ENCODE measurements at regions not wholly inside any gene's neighbourhood (a gene's known extent, or its start where the extent isn't known, plus 50 kb on each side); places are given as distances from the start of the nearest gene placed in this dataset.
A peak's percentile ranks its signal among the peaks of the same experiment; 100 is the strongest.

DNA sequence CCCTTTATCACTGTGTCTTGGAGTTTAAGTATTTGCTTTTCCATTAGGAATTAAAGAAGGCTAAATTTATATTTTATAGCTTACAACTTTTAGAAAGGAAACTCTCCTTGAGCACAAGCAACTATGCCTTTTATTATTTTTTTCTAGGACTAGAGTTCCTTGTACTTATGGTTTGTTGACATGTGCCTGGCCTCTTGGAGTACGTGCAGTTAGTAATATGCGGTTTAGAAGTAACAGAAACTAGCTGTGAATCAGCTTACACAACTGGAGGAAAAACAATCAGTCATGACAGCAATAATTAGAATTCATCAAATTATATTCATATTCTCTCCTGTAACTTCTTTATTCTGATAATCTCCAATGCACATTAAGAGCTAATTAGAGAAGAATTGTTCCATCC lies 428.7 kb downstream of the AEBP2 start:
- DNase-seq (ENCODE audit: low read depth in 2 of 2) = no peak

GRCh38 chr12:19869413-19869812 lies 430.1 kb downstream of the AEBP2 start:
- DNase-seq (ENCODE audit: low read depth in 2 of 2) = peak in 1 of 2 donors; percentile 7

DNA sequence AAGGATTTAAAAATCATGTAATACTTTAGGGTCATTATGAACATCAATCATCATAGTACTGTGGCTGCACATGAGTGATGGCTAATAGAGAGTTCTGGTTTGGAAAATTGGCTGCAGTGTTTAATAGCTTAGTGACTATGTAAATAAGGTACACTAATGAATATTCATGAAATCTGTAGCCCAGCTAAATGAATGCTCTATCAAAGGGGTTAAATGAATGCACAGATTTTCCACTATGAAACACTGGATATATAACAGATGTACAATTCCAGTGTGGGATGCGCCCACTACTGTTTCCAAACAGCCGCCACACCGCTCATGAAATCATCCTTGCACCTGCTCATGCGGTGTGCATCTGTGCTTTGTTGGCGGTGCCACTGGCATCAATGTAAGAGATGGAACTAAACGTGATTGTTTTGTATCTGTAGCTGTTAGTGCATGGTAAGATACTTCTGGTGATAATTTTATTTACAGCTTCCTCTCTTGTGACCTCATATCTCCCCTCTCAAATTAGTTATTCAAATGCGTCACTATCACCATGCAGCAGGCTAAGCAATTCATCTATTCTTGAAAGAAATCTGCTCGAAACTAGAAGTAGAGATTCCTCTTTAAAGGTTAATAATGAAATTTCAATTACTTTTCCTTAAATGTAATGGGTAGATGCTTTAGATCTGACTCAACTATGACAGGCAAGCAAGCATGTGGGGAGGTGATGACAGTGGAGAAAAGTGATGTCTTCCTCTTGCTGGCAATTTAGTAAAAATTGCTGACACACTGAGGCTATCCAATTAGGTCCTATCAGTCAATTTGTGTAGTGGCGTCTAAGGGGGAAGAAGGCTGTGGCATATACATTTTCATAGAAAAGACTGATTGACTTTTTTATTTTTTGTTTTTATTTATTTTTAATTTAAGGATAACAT lies 433.6 kb downstream of the AEBP2 start:
- no peak for DNase-seq (ENCODE audit: low read depth in 2 of 2)

- DNase-seq (ENCODE audit: low read depth in 2 of 2) = no peak
These were observed 440.8 kb downstream of the AEBP2 start for GRCh38 chr12:19880076-19880475.

- no peak for DNase-seq (ENCODE audit: low read depth in 2 of 2)
These were observed 441.4 kb downstream of the AEBP2 start for GRCh38 chr12:19880721-19881120.

DNA sequence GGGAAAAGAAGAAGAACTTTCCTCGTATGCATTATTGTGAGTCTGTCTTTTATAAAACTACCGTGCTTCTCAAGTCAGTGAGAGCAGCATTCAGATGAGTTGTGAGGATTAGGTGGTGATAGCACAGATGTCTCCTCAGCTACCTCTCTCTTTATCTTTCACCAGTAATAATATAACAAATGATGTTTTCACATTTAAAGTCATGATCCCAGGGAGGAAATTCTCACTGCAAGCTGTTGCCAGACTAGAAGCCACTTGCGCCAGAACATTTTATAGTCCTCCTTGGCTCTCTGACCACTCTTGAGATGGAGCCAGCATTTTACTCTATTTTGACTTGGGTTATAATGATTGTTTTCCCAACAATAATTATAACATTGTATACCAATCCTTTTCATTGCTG lies 443.1 kb downstream of the AEBP2 start:
- DNase-seq (ENCODE audit: low read depth in 2 of 2) = no peak

DNA sequence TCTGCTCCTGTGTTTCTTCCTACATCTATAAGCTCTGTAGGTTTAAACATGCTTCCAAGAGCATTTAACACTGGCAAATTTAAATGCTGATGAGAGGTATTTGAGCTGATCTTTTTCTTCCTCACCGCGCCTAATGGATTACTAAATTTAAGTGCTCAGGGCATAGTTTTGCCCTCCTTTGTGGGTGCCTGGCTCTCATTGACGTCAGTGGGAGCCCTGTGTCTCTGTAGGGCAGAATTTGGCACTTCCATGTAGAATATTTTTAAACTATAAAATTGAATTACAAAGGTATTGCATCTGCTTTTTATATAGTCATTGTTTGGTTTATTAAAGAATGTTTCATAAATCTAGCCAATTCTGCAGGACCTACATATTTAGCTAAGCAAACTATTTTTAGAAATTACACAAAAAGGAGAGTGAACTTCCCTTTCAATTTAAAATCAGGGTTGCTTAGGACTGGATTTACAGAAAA lies 444.8 kb downstream of the AEBP2 start:
- DNase-seq (ENCODE audit: low read depth in 2 of 2) = no peak

DNA sequence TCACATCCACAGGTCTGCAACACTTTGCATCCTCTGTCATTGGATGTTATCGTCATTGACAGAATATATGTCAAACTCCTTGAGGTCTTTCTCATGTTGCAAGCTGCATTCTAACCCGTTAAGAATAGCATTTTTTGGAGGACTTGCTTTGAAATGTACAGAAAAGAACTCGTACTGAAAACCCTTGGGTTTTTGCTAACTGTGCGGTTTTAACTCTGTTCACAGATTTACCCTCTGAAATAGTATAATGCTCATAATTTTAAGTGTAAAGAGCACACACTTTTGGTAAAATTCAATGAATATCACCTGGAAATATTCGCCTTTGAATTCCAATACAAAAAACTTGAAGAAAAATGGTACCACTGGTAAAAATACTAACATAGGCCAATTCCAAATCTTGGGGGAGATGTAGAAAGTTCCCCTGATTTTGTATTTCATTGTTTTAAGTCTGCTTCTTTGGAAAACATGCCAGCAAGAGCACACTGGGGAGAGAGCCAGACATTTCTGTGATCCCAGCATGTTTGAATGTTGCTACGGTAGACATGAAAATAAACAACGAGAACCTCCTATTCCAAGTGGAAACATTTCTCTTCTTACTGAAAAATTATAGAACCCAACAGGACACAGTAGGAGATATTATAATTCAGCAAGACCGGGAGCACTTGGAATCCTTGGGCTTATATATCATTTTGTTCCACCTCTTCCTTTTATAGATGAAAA lies 446.0 kb downstream of the AEBP2 start:
- DNase-seq (ENCODE audit: low read depth in 2 of 2) = no peak

DNA sequence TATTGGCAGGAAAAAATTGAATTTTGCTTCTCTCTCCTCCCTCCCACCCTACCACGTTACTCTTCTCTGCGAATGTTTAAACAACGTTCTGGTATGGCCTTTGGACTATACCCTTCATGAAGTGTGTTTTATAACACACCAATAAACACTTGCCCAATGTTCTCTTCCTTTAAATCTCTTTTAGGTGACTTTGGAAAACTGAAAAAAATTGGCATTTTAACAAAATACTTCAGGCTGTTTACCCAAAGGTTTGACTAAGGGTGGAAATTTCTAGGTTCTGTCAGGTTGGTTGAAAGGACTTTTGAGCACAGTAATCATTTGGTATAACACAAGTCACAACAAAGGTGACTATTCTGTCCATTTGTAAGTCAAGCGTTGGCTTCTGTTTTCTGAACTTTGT lies 446.8 kb downstream of the AEBP2 start:
- DNase-seq (ENCODE audit: low read depth in 2 of 2) = no peak

GRCh38 chr12:19886639-19887064 lies 447.4 kb downstream of the AEBP2 start:
- no peak for DNase-seq (ENCODE audit: low read depth in 2 of 2)

DNA sequence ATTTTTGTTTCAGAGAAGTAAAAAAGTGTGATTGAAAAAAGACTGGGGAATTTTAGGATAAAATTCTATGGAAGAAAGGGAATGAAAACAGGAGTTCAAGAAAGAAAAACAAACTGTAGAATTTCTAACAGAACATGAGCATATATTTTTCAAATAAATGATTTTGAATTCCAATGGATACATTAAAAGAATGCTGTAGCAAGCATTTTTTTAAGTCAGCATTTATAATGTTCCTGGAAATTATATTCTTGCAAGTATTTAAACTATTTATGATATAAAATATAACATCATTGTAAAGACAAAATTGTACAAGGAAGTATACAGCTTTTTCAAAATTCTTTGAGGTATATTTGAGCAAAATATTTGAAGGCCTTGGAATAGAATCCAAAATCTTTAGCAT lies 450.7 kb downstream of the AEBP2 start:
- DNase-seq (ENCODE audit: low read depth in 2 of 2) = no peak

DNA sequence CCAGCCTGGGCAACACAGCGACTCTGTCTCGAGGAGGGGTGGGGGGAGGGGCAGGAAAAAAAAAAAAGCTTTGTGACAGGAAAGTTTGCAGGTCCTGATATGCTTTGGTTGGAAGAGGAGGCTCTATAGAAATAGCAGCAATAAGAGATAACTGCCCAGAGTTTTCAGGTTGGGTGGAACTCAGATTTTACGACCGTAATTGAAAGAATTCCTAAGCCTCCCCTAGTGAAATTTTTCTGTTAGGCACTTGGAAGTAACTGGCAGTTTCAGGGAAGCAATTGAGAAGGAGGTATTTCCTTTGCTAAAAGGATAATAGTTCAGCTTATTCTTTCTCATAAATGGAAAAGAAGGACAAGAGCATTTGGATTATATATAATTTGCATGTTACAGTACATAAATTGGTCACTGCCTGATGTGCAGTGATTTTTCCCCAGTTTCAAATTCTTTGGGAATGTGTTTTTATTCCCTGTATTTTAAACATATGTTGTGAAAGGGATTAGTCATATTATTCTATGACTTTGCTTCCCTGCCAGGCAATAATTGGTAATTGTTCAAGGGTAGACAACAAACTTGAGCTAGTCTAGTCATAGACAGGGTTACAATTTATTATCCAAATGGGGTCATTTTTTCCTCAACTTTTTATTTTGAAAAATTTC lies 452.8 kb downstream of the AEBP2 start:
- no peak for DNase-seq (ENCODE audit: low read depth in 2 of 2)

- DNase-seq (ENCODE audit: low read depth in 2 of 2) = no peak
These were observed 454.2 kb downstream of the AEBP2 start for GRCh38 chr12:19893514-19893913.

DNA sequence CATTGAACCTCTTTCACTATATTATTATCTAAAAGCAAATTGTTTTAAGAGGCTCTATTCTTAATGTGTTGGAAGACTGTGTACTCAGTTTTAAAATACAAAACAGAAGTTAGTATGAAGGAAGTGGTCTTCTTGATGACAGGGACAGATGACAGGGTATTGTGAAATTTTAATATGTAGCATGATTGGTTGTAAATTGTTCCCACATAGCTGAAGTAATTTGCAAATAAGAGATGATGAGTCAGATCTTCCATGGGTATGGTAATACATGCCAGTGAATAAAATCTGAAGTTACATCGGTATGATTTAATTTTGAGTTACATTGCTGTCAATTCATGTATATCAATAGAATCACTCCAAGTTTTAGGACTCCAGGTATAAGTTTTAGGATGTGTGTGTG lies 454.8 kb downstream of the AEBP2 start:
- DNase-seq (ENCODE audit: low read depth in 2 of 2) = no peak

- DNase-seq (ENCODE audit: low read depth in 2 of 2) = no peak
These were observed 455.5 kb downstream of the AEBP2 start for GRCh38 chr12:19894803-19895202.

- DNase-seq (ENCODE audit: low read depth in 2 of 2) = no peak
These were observed 456.1 kb downstream of the AEBP2 start for GRCh38 chr12:19895246-19896020.

- DNase-seq (ENCODE audit: low read depth in 2 of 2) = no peak
These were observed 456.7 kb downstream of the AEBP2 start for GRCh38 chr12:19896041-19896440.

DNA sequence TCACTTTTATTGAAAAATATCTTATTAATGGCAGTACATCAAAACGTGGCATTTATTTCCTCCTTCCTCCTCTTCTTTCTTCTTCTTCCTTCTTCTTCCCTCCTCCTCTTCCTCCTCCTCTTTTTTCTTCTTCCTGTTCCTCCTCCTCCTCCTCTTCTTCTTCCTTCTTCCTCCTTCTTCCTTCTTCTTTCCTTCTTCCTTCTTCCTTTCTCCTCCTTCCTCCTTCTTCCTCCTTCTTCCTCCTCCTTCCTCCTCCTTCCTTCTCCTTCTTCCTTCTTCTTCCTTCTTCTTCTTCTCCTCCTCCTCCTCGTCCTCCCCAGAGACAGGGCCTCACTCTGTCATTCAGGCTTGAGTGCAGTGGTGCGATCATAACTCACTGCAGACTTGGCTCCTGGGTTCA lies 457.2 kb downstream of the AEBP2 start:
- DNase-seq (ENCODE audit: low read depth in 2 of 2) = no peak

DNA sequence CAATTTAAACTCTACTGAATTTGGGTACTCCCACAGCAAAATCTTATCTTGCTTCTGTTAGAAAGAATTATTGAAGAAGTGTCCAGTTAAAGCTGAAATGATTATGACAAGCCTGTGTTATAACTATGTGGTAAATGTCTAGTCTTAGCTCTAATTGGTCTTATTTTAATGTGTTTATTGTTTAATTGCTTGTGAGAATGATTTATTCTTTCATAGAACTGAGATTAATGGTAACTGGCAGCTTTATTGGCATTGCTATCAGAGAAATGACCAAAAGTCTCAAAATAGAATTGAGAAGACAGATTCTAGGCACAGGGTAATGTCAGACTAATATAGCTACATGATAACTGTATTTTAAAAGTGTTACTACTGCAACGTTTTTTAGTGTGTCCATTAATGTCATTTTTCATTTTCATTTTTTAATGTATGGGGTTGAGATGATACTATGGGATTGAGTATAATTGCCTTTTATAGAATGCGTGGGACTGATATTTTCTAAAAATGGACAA lies 458.7 kb downstream of the AEBP2 start:
- no peak for DNase-seq (ENCODE audit: low read depth in 2 of 2)

GRCh38 chr12:19901841-19902240 lies 462.5 kb downstream of the AEBP2 start:
- no peak for DNase-seq (ENCODE audit: low read depth in 2 of 2)

DNA sequence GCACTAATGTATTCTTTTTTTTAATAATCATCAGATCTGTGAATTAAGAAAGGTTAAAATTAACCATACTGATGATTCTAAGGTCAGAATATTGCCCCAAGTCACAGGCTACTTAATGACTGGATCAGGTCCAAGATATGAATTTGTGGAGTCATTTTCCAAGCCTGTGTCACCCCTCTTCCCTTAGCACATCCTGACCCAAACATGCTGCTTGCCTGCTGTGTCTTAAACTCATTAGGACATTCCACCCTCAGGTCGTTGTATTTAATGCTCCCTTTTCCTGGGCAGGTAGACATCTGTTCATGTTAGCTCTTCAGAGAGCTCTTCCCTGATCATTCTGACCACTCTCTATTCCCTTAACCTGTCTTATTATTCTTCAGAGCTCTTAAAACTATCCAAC lies 463.5 kb upstream of the PDE3A start:
- no peak for DNase-seq (ENCODE audit: low read depth in 2 of 2)

All from stimulated activated CD4-positive, alpha-beta T cell treated with anti-CD3 and anti-CD28 coated beads, Interleukin-4, amount 100 ng/mL, for 48 hours (primary cell).